SK-N-SH (cell line): ENCODE measurements at regions not wholly inside any gene's neighbourhood (a gene's known extent, or its start where the extent isn't known, plus 50 kb on each side); places are given as distances from the start of the nearest gene placed in this dataset.

Source experiments
- CTCF ChIA-PET: fragments of 300-600, 350-600 bp; formaldehyde crosslinking; extraction: SDS; loops from one replicate; lab custom pipeline; 2021; lab: Yijun Ruan, JAX
- POLR2A ChIA-PET: fragments of 350-600 bp; sonication (Branson Sonifier 250); formaldehyde crosslinking; extraction: SDS; loops from one replicate; lab custom pipeline; 2020; ENCODE audit warnings: antibody characterized with exemption, inconsistent platforms; lab: Yijun Ruan, JAX
- DNase-seq: peaks from one replicate; pipeline ENCODE4 v3.0.0; 2012
- H2AFZ ChIP-seq: fragments of 200-600 bp; sonication (generic); 2 replicates; pipeline ENCODE4 v1.8.1; 2016; ENCODE audit warnings: antibody characterized with exemption, mild to moderate bottlenecking, low read depth
- H3F3A ChIP-seq: fragments of 200-600 bp; sonication (generic); replicated peaks from 2 replicates; pipeline ENCODE3; 2016; ENCODE audit warnings: antibody characterized with exemption, mild to moderate bottlenecking; ENCODE audit not compliant: insufficient read depth
- H3K27ac ChIP-seq, 2 experiments: fragments of 200-500 bp in 1 of 2; fragments of 200-600 bp in 1 of 2; sonication (Bioruptor generic) in 1 of 2; sonication (generic), shearing (Covaris generic) in 1 of 2; 2 replicates each; pipeline versions ENCODE4 v1.5.1 to v1.6.1; 2014 to 2016; ENCODE audit warnings: low read depth in 2 of 2, inconsistent platforms in 1 of 2, low read length in 1 of 2, mild to moderate bottlenecking in 1 of 2, mixed read lengths in 1 of 2
- H3K27me3 ChIP-seq: fragments of 200-600 bp; sonication (generic), shearing (Covaris generic); 2 replicates; pipeline ENCODE4 v1.6.1; 2016; ENCODE audit warnings: mixed run types; ENCODE audit not compliant: insufficient read depth
- H3K36me3 ChIP-seq, 2 experiments: fragments of 200-500 bp in 1 of 2; fragments of 200-600 bp in 1 of 2; sonication (Bioruptor generic) in 1 of 2; sonication (generic) in 1 of 2; replicated peaks in 1 of 2; 2 replicates each; pipeline versions ENCODE3 to v1.5.1; 2014 to 2016; ENCODE audit warnings: low read length in 1 of 2, mild to moderate bottlenecking in 1 of 2; ENCODE audit not compliant: insufficient read depth in 2 of 2, control insufficient read depth in 1 of 2
- H3K4me1 ChIP-seq, 2 experiments: fragments of 200-500 bp in 1 of 2; fragments of 200-600 bp in 1 of 2; sonication (Bioruptor generic) in 1 of 2; sonication (generic), shearing (Covaris generic) in 1 of 2; 2 replicates each; pipeline versions ENCODE4 v1.5.1 to v1.6.1; 2014 to 2016; ENCODE audit warnings: low read depth in 1 of 2, low read length in 1 of 2, mixed run types in 1 of 2; ENCODE audit not compliant: insufficient read depth in 2 of 2, control insufficient read depth in 1 of 2
- H3K4me2 ChIP-seq: fragments of 200-600 bp; sonication (generic), shearing (Covaris generic); 2 replicates; pipeline ENCODE4 v1.6.1; 2017; ENCODE audit warnings: mixed run types
- H3K4me3 ChIP-seq, 2 experiments: fragments of 200-500 bp in 1 of 2; fragments of 200-600 bp in 1 of 2; sonication (Bioruptor generic) in 1 of 2; sonication (generic), shearing (Covaris generic) in 1 of 2; 2 replicates each; pipeline versions ENCODE4 v1.5.1 to v1.8.1; 2014 to 2016; ENCODE audit warnings: low read depth in 2 of 2, inconsistent platforms in 1 of 2, low read length in 1 of 2, mild to moderate bottlenecking in 1 of 2, mixed read lengths in 1 of 2, moderate library complexity in 1 of 2
- H3K79me2 ChIP-seq: fragments of 200-600 bp; sonication (generic); 2 replicates; pipeline ENCODE4 v1.8.1; 2017; ENCODE audit warnings: mild to moderate bottlenecking; ENCODE audit not compliant: insufficient read depth
- H3K9ac ChIP-seq: fragments of 200-600 bp; sonication (generic); 2 replicates; pipeline ENCODE4 v1.6.1; 2017; ENCODE audit warnings: mixed run types
- H3K9me2 ChIP-seq: fragments of 200-600 bp; sonication (generic); 2 replicates; pipeline ENCODE4 v1.6.1; 2017; ENCODE audit warnings: mixed run types
- H3K9me3 ChIP-seq: fragments of 200-600 bp; sonication (generic); 2 replicates; pipeline ENCODE4 v1.6.1; 2017; ENCODE audit warnings: mixed run types, mild to moderate bottlenecking, moderate library complexity
- H4K20me1 ChIP-seq: fragments of 200-600 bp; sonication (generic); 2 replicates; pipeline ENCODE4 v1.6.1; 2017; ENCODE audit warnings: mild to moderate bottlenecking, mixed run types; ENCODE audit not compliant: insufficient read depth
- EP300 ChIP-seq, 2 experiments: IDR thresholded peaks; 2 replicates each; pipeline versions ENCODE4 v1.4.0 to v1.6.1; 2012; ENCODE audit warnings: borderline replicate concordance in 1 of 2, low read depth in 1 of 2, low read length in 1 of 2
- FOSL2 ChIP-seq: IDR thresholded peaks from 2 replicates; pipeline ENCODE4 v1.4.0; 2012; ENCODE audit warnings: low read depth, mild to moderate bottlenecking, moderate library complexity, borderline replicate concordance
- FOXJ3 ChIP-seq: sonication (generic); formaldehyde crosslinking; IDR thresholded peaks from 2 replicates; pipeline ENCODE4 v1.5.1; 2020; ENCODE audit warnings: mild to moderate bottlenecking, missing genetic modification reagents
- GABPA ChIP-seq: IDR thresholded peaks from 2 replicates; pipeline ENCODE4 v1.4.0; 2012; ENCODE audit warnings: low read depth, mild to moderate bottlenecking
- JUND ChIP-seq: IDR thresholded peaks from 2 replicates; pipeline ENCODE4 v1.4.0; 2012
- NRF1 ChIP-seq: IDR thresholded peaks from 2 replicates; pipeline ENCODE4 v1.6.1; 2012; ENCODE audit warnings: low read depth, mild to moderate bottlenecking, low read length
- POLR2AphosphoS5 ChIP-seq: IDR thresholded peaks from 2 replicates; pipeline ENCODE4 v1.6.1; 2012; ENCODE audit warnings: low read depth, low read length
- RXRA ChIP-seq: IDR thresholded peaks from 2 replicates; pipeline ENCODE4 v1.4.0; 2012; ENCODE audit warnings: low read depth, mild to moderate bottlenecking, borderline replicate concordance
- WGBS: methylation state at CpG from one replicate; pipeline ENCODE4 v1.1.6; 2017; ENCODE audit warnings: low lambda C conversion rate; 5-methylcytosine and 5-hydroxymethylcytosine counted together
- small RNA-seq, 7 experiments: library from RNA; depleted of rRNA; stranded (forward); fragments of <200 nt; gene quantifications; one replicate each; pipeline ENCODE3, GENCODE V24; 2012
- TF ChIP-seq, protein P1 (sequence below): IDR thresholded peaks from 2 replicates; pipeline ENCODE4 v1.6.1; 2012; ENCODE audit warnings: mild to moderate bottlenecking, low read depth, low read length, moderate library complexity
- TF ChIP-seq, protein P2 (sequence below): IDR thresholded peaks from 2 replicates; pipeline ENCODE4 v1.4.0; 2012; ENCODE audit warnings: low read depth
- TF ChIP-seq, protein P3 (sequence below): IDR thresholded peaks from 2 replicates; pipeline ENCODE4; 2012
- TF ChIP-seq, protein P4 (sequence below): IDR thresholded peaks from 2 replicates; pipeline ENCODE4 v1.4.0; 2012; ENCODE audit warnings: low read depth, borderline replicate concordance

- H3K27me3 ChIP-seq: no peaks in the 10 kb centered on the region
- TF ChIP-seq GABPA: no peak
- TF ChIP-seq JUND: no peak
- no peak for TF ChIP-seq NRF1
- no peak for TF ChIP-seq POLR2AphosphoS5
- TF ChIP-seq, protein P1, sequence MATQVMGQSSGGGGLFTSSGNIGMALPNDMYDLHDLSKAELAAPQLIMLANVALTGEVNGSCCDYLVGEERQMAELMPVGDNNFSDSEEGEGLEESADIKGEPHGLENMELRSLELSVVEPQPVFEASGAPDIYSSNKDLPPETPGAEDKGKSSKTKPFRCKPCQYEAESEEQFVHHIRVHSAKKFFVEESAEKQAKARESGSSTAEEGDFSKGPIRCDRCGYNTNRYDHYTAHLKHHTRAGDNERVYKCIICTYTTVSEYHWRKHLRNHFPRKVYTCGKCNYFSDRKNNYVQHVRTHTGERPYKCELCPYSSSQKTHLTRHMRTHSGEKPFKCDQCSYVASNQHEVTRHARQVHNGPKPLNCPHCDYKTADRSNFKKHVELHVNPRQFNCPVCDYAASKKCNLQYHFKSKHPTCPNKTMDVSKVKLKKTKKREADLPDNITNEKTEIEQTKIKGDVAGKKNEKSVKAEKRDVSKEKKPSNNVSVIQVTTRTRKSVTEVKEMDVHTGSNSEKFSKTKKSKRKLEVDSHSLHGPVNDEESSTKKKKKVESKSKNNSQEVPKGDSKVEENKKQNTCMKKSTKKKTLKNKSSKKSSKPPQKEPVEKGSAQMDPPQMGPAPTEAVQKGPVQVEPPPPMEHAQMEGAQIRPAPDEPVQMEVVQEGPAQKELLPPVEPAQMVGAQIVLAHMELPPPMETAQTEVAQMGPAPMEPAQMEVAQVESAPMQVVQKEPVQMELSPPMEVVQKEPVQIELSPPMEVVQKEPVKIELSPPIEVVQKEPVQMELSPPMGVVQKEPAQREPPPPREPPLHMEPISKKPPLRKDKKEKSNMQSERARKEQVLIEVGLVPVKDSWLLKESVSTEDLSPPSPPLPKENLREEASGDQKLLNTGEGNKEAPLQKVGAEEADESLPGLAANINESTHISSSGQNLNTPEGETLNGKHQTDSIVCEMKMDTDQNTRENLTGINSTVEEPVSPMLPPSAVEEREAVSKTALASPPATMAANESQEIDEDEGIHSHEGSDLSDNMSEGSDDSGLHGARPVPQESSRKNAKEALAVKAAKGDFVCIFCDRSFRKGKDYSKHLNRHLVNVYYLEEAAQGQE: no peak
- TF ChIP-seq, protein P2, sequence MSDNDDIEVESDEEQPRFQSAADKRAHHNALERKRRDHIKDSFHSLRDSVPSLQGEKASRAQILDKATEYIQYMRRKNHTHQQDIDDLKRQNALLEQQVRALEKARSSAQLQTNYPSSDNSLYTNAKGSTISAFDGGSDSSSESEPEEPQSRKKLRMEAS: no peak
- no peak for TF ChIP-seq RXRA
- TF ChIP-seq EP300 (IDR thresholded peaks at IDR 0.05; ENCODE audit: borderline replicate concordance in 1 of 2, low read depth in 1 of 2, low read length in 1 of 2): no peak
- TF ChIP-seq, protein P3, sequence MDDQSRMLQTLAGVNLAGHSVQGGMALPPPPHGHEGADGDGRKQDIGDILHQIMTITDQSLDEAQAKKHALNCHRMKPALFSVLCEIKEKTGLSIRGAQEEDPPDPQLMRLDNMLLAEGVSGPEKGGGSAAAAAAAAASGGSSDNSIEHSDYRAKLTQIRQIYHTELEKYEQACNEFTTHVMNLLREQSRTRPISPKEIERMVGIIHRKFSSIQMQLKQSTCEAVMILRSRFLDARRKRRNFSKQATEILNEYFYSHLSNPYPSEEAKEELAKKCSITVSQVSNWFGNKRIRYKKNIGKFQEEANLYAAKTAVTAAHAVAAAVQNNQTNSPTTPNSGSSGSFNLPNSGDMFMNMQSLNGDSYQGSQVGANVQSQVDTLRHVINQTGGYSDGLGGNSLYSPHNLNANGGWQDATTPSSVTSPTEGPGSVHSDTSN: no peak
- no peak for TF ChIP-seq FOSL2
- H3K9me3 ChIP-seq: no peaks in the 10 kb centered on the region
- H3K4me2 ChIP-seq: no peak overlapping the region
- no peak overlapping the region for H3K27ac ChIP-seq
- WGBS: 21% methylated on average over 2 of the region's 2 CpGs
- H3K36me3 ChIP-seq: no peaks in the 10 kb centered on the region
- H2AFZ ChIP-seq: no peak overlapping the region
- H3F3A ChIP-seq: no peaks in the 10 kb centered on the region
- H3K9ac ChIP-seq: no peak overlapping the region
- ChIA-PET POLR2A (no interaction called here), CTCF (no interaction called here)
- H3K79me2 ChIP-seq: no peaks in the 10 kb centered on the region
- H3K9me2 ChIP-seq: no peaks in the 10 kb centered on the region
- H4K20me1 ChIP-seq: no peaks in the 10 kb centered on the region
- no peak for DNase-seq
- no peaks in the 10 kb centered on the region for H3K4me1 ChIP-seq
- no peak overlapping the region for H3K4me3 ChIP-seq
Observed at GRCh38 chr15:25493823-25494526, 55.2 kb upstream of the UBE3A start.

GRCh38 chr15:25492315-25492714 is 53.5 kb upstream of the UBE3A start:
- DNase-seq: no peak
- no peak overlapping the region for H2AFZ ChIP-seq
- H3K27ac ChIP-seq: no peak overlapping the region
- ChIA-PET CTCF (interaction anchor here (1.2 kb wide), 1 partner anchor 10 kb away, joined by 8 read pairs; no protein-coding TSS in a partner anchor), POLR2A (no interaction called here)
- TF ChIP-seq GABPA (no peak), FOXJ3 (CRISPR knock-in tag) (no peak)
- TF ChIP-seq, protein P4, sequence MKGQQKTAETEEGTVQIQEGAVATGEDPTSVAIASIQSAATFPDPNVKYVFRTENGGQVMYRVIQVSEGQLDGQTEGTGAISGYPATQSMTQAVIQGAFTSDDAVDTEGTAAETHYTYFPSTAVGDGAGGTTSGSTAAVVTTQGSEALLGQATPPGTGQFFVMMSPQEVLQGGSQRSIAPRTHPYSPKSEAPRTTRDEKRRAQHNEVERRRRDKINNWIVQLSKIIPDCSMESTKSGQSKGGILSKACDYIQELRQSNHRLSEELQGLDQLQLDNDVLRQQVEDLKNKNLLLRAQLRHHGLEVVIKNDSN: no peak
- no peak overlapping the region for H3K4me2 ChIP-seq
- no peaks in the 10 kb centered on the region for H3F3A ChIP-seq
- no peaks in the 10 kb centered on the region for H3K9me2 ChIP-seq
- no peaks in the 10 kb centered on the region for H3K9me3 ChIP-seq
- H3K9ac ChIP-seq: no peak overlapping the region
- no peaks in the 10 kb centered on the region for H3K27me3 ChIP-seq
- no peaks in the 10 kb centered on the region for H4K20me1 ChIP-seq
- no peaks in the 10 kb centered on the region for H3K79me2 ChIP-seq
- H3K4me3 ChIP-seq: no peak overlapping the region
- H3K4me1 ChIP-seq: no peaks in the 10 kb centered on the region
- H3K36me3 ChIP-seq: no peaks in the 10 kb centered on the region

Small RNA genes in the stretch of these regions (small RNA-seq; reads per million reads assigned to genes)
- 0 reads per million in 7 experiments for gene AC023449.1
